ENCODE measurements at regions not wholly inside any gene's neighbourhood (a gene's known extent, or its start where the extent isn't known, plus 50 kb on each side); places are given as distances from the start of the nearest gene placed in this dataset.
"Not testable (repeated sequence)": the region's sequence is repeated elsewhere in the genome, so short reads cannot be mapped to it uniquely, and the experiment has no call there.

- no peak for DNase-seq
- ATAC-seq = no peak
- intact Hi-C loops (cut with DNase I) = no loop called here
Measured at GRCh38 chr3:90102146-90102545, 994.7 kb downstream of the EPHA3 start.

- intact Hi-C loops (cut with DNase I) = no loop called here
- ATAC-seq = no peak
- DNase-seq = no peak
Measured at GRCh38 chr3:90121326-90121725, 1013.9 kb downstream of the EPHA3 start.

GRCh38 chr3:90128391-90128790, 1021.0 kb downstream of the EPHA3 start:
- intact Hi-C loops (cut with DNase I) = no loop called here
- ATAC-seq (no peak), DNase-seq (no peak)

- DNase-seq (no peak), ATAC-seq (no peak)
- intact Hi-C loops (cut with DNase I) = no loop called here
Measured at GRCh38 chr3:90129730-90130129, 1022.3 kb downstream of the EPHA3 start.

- ATAC-seq (no peak), DNase-seq (no peak)
- intact Hi-C loops (cut with DNase I) = no loop called here
Measured at GRCh38 chr3:90132197-90132596, 1024.8 kb downstream of the EPHA3 start.

GRCh38 chr3:90134090-90134489, 1026.7 kb downstream of the EPHA3 start:
- no peak for DNase-seq
- intact Hi-C loops (cut with DNase I) = no loop called here
- no peak for ATAC-seq

- ATAC-seq = no peak
- DNase-seq = no peak
- intact Hi-C loops (cut with DNase I) = no loop called here
Measured at GRCh38 chr3:90136456-90137191, 1029.2 kb downstream of the EPHA3 start.

- no peak for DNase-seq
- no peak for ATAC-seq
- intact Hi-C loops (cut with DNase I) = no loop called here
Measured at GRCh38 chr3:90145094-90145860, 1037.9 kb downstream of the EPHA3 start.

- DNase-seq (no peak), ATAC-seq (no peak)
- intact Hi-C loops (cut with DNase I) = loop anchor here in 1 of 2 donors (10.0 kb wide), 1 partner anchor 1975 kb away; no protein-coding TSS in a partner anchor
Measured at GRCh38 chr3:90180096-90180495, 1072.7 kb downstream of the EPHA3 start.

GRCh38 chr3:90180543-90180942, 1073.1 kb downstream of the EPHA3 start:
- ATAC-seq (no peak), DNase-seq (no peak)
- intact Hi-C loops (cut with DNase I) = loop anchor here in 1 of 2 donors (10.0 kb wide), 1 partner anchor 1976 kb away; no protein-coding TSS in a partner anchor

- intact Hi-C loops (cut with DNase I) = loop anchor here in 1 of 2 donors (10.0 kb wide), 1 partner anchor 1978 kb away; no protein-coding TSS in a partner anchor
- ATAC-seq (peak; percentile 65 to 71), DNase-seq (peak; percentile 24)
Measured at GRCh38 chr3:90182291-90182976, 1075.0 kb downstream of the EPHA3 start.

GRCh38 chr3:90184861-90185260, 1077.4 kb downstream of the EPHA3 start:
- DNase-seq = no peak
- ATAC-seq = no peak
- intact Hi-C loops (cut with DNase I) = loop anchor here in 1 of 2 donors (10.0 kb wide), 1 partner anchor 1980 kb away; no protein-coding TSS in a partner anchor

- DNase-seq; intact Hi-C loops (cut with DNase I); ATAC-seq: not testable (repeated sequence)
Measured at GRCh38 chr3:90197383-90197782, 1090.0 kb downstream of the EPHA3 start.

GRCh38 chr3:90202931-90203330, 1095.5 kb downstream of the EPHA3 start:
- DNase-seq; ATAC-seq; intact Hi-C loops (cut with DNase I): not testable (repeated sequence)

GRCh38 chr3:90206482-90206881, 1099.1 kb downstream of the EPHA3 start:
- ATAC-seq; DNase-seq; intact Hi-C loops (cut with DNase I): not testable (repeated sequence)

- ATAC-seq; intact Hi-C loops (cut with DNase I); DNase-seq: not testable (repeated sequence)
Measured at GRCh38 chr3:90207353-90208097, 1100.1 kb downstream of the EPHA3 start.

- ATAC-seq (no peak), DNase-seq (no peak)
- intact Hi-C loops (cut with DNase I) = no loop called here
Measured at GRCh38 chr3:90221900-90222299, 1114.5 kb downstream of the EPHA3 start.

- DNase-seq (no peak), ATAC-seq (peak; percentile 49 to 65)
- intact Hi-C loops (cut with DNase I) = no loop called here
Measured at GRCh38 chr3:90241481-90241880, 1134.1 kb downstream of the EPHA3 start.

- no peak for ATAC-seq
- intact Hi-C loops (cut with DNase I) = no loop called here
- no peak for DNase-seq
Measured at GRCh38 chr3:90253131-90253530, 1145.7 kb downstream of the EPHA3 start.

Measured in left cardiac atrium (tissue), 4 donors.